Stomach smooth muscle (tissue), 2 donors: ENCODE measurements at regions not wholly inside any gene's neighbourhood (a gene's known extent, or its start where the extent isn't known, plus 50 kb on each side); places are given as distances from the start of the nearest gene placed in this dataset.
"Not testable (repeated sequence)": the region's sequence is repeated elsewhere in the genome, so short reads cannot be mapped to it uniquely, and the experiment has no call there.

Experiments used
- H3K27ac ChIP-seq: one replicate; pipeline ENCODE4 v1.7.0; 2013; ENCODE audit warnings: mild to moderate bottlenecking, low read length, inconsistent platforms
- H3K27me3 ChIP-seq, 2 donors: one replicate each; pipeline ENCODE4 v1.7.0; 2013; ENCODE audit warnings: low read length in 2 of 2; ENCODE audit not compliant: insufficient read depth in 2 of 2, control insufficient read depth in 1 of 2
- H3K36me3 ChIP-seq, 2 donors: one replicate each; pipeline ENCODE4 v1.7.0; 2013; ENCODE audit warnings: low read length in 2 of 2; ENCODE audit not compliant: control insufficient read depth in 2 of 2, insufficient read depth in 2 of 2
- H3K4me1 ChIP-seq: one replicate; pipeline ENCODE4 v1.7.0; 2013; ENCODE audit warnings: low read length; ENCODE audit not compliant: control insufficient read depth, insufficient read depth
- H3K4me3 ChIP-seq, 2 donors: one replicate each; pipeline ENCODE4 v1.7.0; 2013; ENCODE audit warnings: low read length in 2 of 2
- H3K9ac ChIP-seq, 2 donors: one replicate each; pipeline ENCODE4 v1.7.0; 2013; ENCODE audit warnings: low read length in 2 of 2, mild to moderate bottlenecking in 1 of 2
- H3K9me3 ChIP-seq, 2 donors: one replicate each; pipeline ENCODE4 v1.7.0; 2013; ENCODE audit warnings: low read length in 2 of 2; ENCODE audit not compliant: control insufficient read depth in 2 of 2
- donor health status: healthy.
- donor health status: Pancreatic carcinoma.

GRCh38 chr13:73531014-73531413 lies 472.2 kb downstream of the KLF5 start:
- Histone ChIP-seq H3K4me1 (no peaks in the 10 kb centered on the region), H3K4me3 (no peak overlapping the region), H3K27me3 (no peaks in the 10 kb centered on the region), H3K9ac (no peak overlapping the region), H3K36me3 (no peaks in the 10 kb centered on the region), H3K27ac (no peak overlapping the region), H3K9me3 (no peaks in the 10 kb centered on the region)

GRCh38 chr13:73522937-73523336 lies 464.1 kb downstream of the KLF5 start:
- no peak overlapping the region for H3K27ac ChIP-seq
- no peaks in the 10 kb centered on the region for H3K4me1 ChIP-seq
- H3K9ac ChIP-seq: no peak overlapping the region
- no peak overlapping the region for H3K4me3 ChIP-seq
- H3K36me3 ChIP-seq: no peaks in the 10 kb centered on the region
- H3K27me3 ChIP-seq: no peaks in the 10 kb centered on the region
- H3K9me3 ChIP-seq: no peaks in the 10 kb centered on the region

GRCh38 chr13:73521985-73522524 lies 463.2 kb downstream of the KLF5 start:
- Histone ChIP-seq H3K27me3 (no peaks in the 10 kb centered on the region), H3K4me3 (no peak overlapping the region), H3K36me3 (no peaks in the 10 kb centered on the region), H3K27ac (no peak overlapping the region), H3K4me1 (no peaks in the 10 kb centered on the region), H3K9me3 (no peaks in the 10 kb centered on the region), H3K9ac (no peak overlapping the region)

GRCh38 chr13:73521290-73521624 lies 462.5 kb downstream of the KLF5 start:
- Histone ChIP-seq H3K4me3 (no peak overlapping the region), H3K27me3 (no peaks in the 10 kb centered on the region), H3K36me3 (no peaks in the 10 kb centered on the region), H3K27ac (no peak overlapping the region), H3K9me3 (no peaks in the 10 kb centered on the region), H3K4me1 (no peaks in the 10 kb centered on the region), H3K9ac (no peak overlapping the region)

DNA sequence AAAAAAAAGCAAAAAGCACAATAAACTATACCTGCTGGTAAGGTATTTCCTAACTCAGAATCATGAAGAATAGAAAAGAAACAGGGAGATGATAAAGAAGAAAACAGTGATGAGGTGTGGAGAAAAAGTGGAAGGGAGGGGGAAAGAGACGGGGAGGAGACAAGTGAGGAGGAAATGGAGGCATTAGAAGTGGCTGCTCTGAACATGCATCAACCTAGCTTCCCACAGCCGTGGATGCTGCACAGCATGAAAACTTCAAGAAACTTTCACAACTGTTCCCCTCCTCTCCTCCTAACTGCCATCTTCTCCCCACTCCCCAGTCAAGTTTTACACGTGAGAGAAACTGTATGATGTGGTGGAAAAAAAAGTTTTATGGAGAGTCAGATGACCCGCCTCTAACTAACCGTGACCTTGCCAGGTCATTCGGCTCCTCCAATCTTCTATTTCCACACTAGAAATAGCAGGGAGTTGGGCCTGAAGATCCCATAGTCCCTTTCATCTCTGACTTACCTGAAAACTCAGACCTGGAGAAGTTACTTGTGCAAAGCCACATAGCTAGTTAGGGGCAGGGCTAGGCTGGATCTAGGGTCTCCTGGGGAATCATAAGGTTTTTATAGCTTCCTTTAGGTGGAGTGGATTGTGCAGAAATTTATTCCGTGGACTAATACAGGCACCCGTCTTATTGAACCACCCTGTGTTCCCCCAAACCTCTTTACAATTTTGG lies 461.9 kb downstream of the KLF5 start:
- no peak overlapping the region for H3K4me3 ChIP-seq
- no peaks in the 10 kb centered on the region for H3K9me3 ChIP-seq
- no peaks in the 10 kb centered on the region for H3K36me3 ChIP-seq
- no peak overlapping the region for H3K9ac ChIP-seq
- H3K27ac ChIP-seq: no peak overlapping the region
- H3K4me1 ChIP-seq: no peaks in the 10 kb centered on the region
- H3K27me3 ChIP-seq: no peaks in the 10 kb centered on the region

DNA sequence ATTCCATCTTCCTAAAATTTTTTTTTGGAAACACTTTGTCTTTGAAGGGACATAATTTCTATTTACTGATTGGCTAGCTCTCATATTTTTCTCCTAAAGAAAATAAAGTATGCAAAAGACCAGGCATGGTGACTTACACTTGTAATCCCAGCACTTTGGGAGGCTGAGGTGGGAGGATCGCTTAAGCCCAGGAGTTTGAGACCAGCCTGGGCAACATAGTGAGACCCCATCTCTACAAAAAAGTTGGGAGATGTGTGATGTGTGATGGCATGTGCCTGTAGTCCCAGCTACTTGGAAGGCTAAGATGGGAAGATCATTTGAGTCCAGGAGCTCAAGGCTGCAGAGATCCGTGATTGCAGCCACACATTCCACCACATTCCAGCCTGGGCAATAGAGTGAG lies 461.3 kb downstream of the KLF5 start:
- H3K36me3 ChIP-seq, H3K27me3 ChIP-seq, H3K9ac ChIP-seq, H3K27ac ChIP-seq, H3K9me3 ChIP-seq, H3K4me1 ChIP-seq, H3K4me3 ChIP-seq: not testable (repeated sequence)

GRCh38 chr13:73519396-73520116 lies 460.8 kb downstream of the KLF5 start:
- no peak overlapping the region for H3K27ac ChIP-seq
- H3K27me3 ChIP-seq: no peaks in the 10 kb centered on the region
- H3K36me3 ChIP-seq: no peaks in the 10 kb centered on the region
- H3K4me3 ChIP-seq: no peak overlapping the region
- H3K9ac ChIP-seq: no peak overlapping the region
- H3K4me1 ChIP-seq: no peaks in the 10 kb centered on the region
- no peaks in the 10 kb centered on the region for H3K9me3 ChIP-seq

- Histone ChIP-seq H3K9ac (no peak overlapping the region), H3K4me1 (no peaks in the 10 kb centered on the region), H3K27ac (no peak overlapping the region), H3K9me3 (no peaks in the 10 kb centered on the region), H3K27me3 (no peaks in the 10 kb centered on the region), H3K4me3 (no peak overlapping the region), H3K36me3 (no peaks in the 10 kb centered on the region)
Observed at GRCh38 chr13:73517766-73518165, 459.0 kb downstream of the KLF5 start.

DNA sequence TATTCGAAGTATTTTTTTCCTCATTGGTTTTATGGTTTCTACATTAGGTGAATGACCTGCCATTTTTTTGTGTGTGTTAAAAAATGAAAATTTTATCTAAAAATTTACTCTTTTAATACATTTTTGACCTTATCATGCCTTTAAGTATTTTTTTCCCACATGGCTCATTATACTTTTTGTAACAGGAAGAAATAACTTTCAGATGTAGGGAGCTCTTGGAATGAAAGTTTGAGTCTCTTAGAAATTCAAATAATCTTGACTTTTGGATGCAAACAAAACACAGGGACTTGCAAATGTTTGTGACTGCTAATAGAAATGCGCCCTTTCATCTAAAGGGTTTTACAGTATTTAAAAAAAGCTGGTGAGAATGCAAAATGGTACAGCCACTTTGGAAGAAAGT lies 457.9 kb downstream of the KLF5 start:
- H3K27ac ChIP-seq: no peak overlapping the region
- H3K9me3 ChIP-seq: no peaks in the 10 kb centered on the region
- no peaks in the 10 kb centered on the region for H3K36me3 ChIP-seq
- no peaks in the 10 kb centered on the region for H3K27me3 ChIP-seq
- no peak overlapping the region for H3K9ac ChIP-seq
- H3K4me1 ChIP-seq: no peaks in the 10 kb centered on the region
- no peak overlapping the region for H3K4me3 ChIP-seq

- H3K4me1 ChIP-seq: no peaks in the 10 kb centered on the region
- H3K36me3 ChIP-seq: no peaks in the 10 kb centered on the region
- H3K27me3 ChIP-seq: no peaks in the 10 kb centered on the region
- no peak overlapping the region for H3K4me3 ChIP-seq
- no peaks in the 10 kb centered on the region for H3K9me3 ChIP-seq
- no peak overlapping the region for H3K9ac ChIP-seq
- no peak overlapping the region for H3K27ac ChIP-seq
Observed at GRCh38 chr13:73514208-73514607, 455.4 kb downstream of the KLF5 start.

DNA sequence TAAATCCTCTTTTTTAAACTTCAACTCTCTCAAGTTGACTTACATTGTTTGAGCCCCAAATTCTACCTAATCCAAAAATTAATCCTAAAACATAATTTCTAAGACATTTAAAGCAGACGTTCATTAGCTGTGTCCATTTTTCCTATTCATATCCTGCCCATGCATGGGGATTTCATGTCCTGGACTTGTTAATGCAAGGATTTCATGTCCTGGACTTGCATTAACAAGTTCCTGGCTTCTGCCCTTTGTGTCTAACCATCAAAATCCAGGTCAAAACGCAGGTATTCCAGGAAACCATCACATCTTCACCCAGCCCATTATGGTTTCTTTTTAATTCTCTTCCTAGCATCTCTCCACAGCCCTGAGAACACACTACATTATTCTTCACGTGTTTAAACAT lies 454.9 kb downstream of the KLF5 start:
- no peaks in the 10 kb centered on the region for H3K9me3 ChIP-seq
- H3K27me3 ChIP-seq: no peaks in the 10 kb centered on the region
- H3K27ac ChIP-seq: no peak overlapping the region
- no peaks in the 10 kb centered on the region for H3K4me1 ChIP-seq
- H3K4me3 ChIP-seq: no peak overlapping the region
- H3K36me3 ChIP-seq: no peaks in the 10 kb centered on the region
- no peak overlapping the region for H3K9ac ChIP-seq
